Peyer's patch (tissue), 4 donors: ENCODE measurements at regions not wholly inside any gene's neighbourhood (a gene's known extent, or its start where the extent isn't known, plus 50 kb on each side); places are given as distances from the start of the nearest gene placed in this dataset.

Experiments
- POLR2A ChIP-seq, 2 donors: fragments of 450-650 bp; IDR thresholded peaks; one replicate each; pipeline ENCODE4 v1.5.1; 2017; ENCODE audit warnings: antibody characterized with exemption in 2 of 2, mild to moderate bottlenecking in 2 of 2, moderate library complexity in 2 of 2
- TF ChIP-seq, protein P1 (sequence below), 6 experiments: fragments of 450-650 bp in 4 of 6; fragments of 200-600 bp in 2 of 6; sonication (generic) in 1 of 6; IDR thresholded peaks; one replicate each; pipeline ENCODE4 v1.5.1; 2017 to 2019; ENCODE audit warnings: antibody characterized with exemption in 6 of 6, mild to moderate bottlenecking in 3 of 6, moderate library complexity in 1 of 6

DNA sequence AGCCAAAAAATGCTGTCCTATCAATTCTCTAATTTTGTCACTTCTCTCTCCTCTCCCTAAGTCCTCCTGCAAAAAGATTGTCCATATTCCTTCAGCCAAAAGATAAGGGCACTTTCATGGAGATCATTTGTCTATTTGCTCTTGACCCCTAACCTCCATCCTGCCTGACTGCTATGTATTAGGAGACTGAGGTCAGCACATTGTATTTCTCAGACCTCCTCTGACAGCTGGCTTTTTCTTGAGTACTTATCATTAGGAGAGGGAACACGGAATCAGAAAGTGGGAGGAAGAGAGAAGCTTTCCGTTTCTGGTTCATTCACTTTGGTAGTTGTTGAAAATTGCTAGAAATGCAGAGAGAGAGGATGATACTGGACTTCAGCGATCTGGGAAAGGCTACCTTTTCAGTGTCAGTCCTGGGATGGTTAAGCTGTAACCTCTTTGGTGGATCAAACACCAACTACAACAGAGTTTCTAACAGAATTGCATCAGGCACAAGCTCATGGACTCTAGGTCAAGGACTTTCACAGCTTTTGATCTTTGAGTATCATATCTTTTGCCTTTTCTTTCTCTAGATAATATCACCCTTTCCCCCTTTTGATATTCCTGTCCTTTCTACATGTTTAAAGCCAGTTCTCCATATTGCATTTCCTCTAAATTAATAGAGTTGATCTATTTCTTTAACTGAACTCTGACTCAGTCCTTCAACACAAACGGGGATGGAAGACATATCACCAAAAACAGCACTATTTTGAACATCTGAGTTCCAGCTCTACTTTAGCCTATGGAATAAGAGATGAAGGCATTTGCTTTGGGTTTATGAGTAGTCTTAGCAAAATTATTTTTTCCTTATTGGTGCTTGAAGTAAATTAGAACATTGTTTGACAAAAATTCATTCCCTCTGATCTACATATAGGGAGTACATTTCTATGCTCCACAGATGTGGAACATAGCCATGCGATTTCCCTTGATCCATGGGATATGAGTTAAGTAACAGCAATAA, 63.3 kb upstream of the KYNU start:
- TF ChIP-seq, protein P1, sequence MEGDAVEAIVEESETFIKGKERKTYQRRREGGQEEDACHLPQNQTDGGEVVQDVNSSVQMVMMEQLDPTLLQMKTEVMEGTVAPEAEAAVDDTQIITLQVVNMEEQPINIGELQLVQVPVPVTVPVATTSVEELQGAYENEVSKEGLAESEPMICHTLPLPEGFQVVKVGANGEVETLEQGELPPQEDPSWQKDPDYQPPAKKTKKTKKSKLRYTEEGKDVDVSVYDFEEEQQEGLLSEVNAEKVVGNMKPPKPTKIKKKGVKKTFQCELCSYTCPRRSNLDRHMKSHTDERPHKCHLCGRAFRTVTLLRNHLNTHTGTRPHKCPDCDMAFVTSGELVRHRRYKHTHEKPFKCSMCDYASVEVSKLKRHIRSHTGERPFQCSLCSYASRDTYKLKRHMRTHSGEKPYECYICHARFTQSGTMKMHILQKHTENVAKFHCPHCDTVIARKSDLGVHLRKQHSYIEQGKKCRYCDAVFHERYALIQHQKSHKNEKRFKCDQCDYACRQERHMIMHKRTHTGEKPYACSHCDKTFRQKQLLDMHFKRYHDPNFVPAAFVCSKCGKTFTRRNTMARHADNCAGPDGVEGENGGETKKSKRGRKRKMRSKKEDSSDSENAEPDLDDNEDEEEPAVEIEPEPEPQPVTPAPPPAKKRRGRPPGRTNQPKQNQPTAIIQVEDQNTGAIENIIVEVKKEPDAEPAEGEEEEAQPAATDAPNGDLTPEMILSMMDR (IDR thresholded peaks at IDR 0.05): no peak
- no peak for TF ChIP-seq POLR2A (IDR thresholded peaks at IDR 0.05)
